ENCODE measurements at regions not wholly inside any gene's neighbourhood (a gene's known extent, or its start where the extent isn't known, plus 50 kb on each side); places are given as distances from the start of the nearest gene placed in this dataset.

DNA sequence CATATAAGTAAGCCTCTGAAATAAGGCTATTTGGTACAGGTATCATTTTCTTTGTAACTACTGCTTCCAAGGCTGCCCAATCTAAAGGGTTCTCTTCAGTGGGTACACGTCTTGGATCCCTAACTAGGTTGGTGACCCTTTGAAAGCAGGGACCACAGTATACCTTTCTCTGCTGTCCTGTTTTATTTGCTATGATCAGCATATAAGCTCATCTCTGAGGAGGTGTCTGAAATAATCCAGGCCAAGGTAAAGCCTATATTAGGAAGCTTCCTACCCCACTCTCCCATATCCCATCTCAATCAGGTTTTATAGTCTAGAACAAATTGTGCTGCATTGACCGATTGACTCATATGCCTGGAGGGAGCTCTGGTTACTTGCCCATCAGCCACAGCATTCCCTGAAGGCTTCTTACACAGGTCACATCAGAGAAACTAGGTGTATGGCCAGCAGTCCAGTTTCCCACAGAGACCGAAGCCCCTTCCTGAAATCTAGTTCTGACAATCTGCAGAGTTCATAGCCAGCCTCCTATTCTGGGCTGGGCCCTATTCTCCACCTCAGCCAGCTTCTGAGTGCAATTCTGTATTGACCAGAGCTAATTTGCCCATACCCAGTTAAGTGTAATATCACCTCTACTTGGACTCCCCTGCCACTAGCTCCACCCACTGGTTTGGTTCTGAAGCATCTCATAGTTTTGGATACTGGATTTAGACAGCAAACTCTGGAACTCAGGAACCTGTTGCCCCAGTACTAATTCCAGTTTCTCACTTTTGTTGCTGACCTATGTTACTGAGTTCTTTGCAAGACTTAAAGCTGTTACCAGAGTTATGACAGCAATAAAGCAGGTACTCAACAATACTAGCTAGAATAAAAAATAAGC lies 62.1 kb upstream of the ARHGAP20 start:
- Histone ChIP-seq H4K20me1 (ENCODE audit: low read depth, low read length) (no peaks in the 10 kb centered on the region), H3K9me2 (replicated peaks; ENCODE audit: insufficient read depth, low read length) (no peaks in the 10 kb centered on the region), H3K9me3 (ENCODE audit: insufficient read depth, low read length) (no peaks in the 10 kb centered on the region), H3K27ac (ENCODE audit: low read depth, low read length) (no peak overlapping the region), H3K79me2 (ENCODE audit: insufficient read depth, low read length) (no peaks in the 10 kb centered on the region), H3K4me3 (ENCODE audit: insufficient read depth, low read length, poor library complexity, severe bottlenecking) (no peak overlapping the region), H3K4me2 (ENCODE audit: low read depth, low read length, poor library complexity, severe bottlenecking) (no peak overlapping the region), H3K27me3 (ENCODE audit: low read length) (no peaks in the 10 kb centered on the region), H2AFZ (ENCODE audit: low read depth, low read length, severe bottlenecking) (no peak overlapping the region), H3K9ac (ENCODE audit: low read length) (no peak overlapping the region), H3F3A (ENCODE audit: insufficient read depth) (no peaks in the 10 kb centered on the region), H3K36me3 (ENCODE audit: low read length) (no peaks in the 10 kb centered on the region)
- TF ChIP-seq EZH2phosphoT487 (conservative IDR thresholded peaks at IDR 0.05; ENCODE audit: low read length): no peak
- TF ChIP-seq, protein P1, sequence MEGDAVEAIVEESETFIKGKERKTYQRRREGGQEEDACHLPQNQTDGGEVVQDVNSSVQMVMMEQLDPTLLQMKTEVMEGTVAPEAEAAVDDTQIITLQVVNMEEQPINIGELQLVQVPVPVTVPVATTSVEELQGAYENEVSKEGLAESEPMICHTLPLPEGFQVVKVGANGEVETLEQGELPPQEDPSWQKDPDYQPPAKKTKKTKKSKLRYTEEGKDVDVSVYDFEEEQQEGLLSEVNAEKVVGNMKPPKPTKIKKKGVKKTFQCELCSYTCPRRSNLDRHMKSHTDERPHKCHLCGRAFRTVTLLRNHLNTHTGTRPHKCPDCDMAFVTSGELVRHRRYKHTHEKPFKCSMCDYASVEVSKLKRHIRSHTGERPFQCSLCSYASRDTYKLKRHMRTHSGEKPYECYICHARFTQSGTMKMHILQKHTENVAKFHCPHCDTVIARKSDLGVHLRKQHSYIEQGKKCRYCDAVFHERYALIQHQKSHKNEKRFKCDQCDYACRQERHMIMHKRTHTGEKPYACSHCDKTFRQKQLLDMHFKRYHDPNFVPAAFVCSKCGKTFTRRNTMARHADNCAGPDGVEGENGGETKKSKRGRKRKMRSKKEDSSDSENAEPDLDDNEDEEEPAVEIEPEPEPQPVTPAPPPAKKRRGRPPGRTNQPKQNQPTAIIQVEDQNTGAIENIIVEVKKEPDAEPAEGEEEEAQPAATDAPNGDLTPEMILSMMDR (IDR thresholded peaks at IDR 0.05; ENCODE audit: insufficient read depth, low read length, poor library complexity, severe bottlenecking): no peak

DNA sequence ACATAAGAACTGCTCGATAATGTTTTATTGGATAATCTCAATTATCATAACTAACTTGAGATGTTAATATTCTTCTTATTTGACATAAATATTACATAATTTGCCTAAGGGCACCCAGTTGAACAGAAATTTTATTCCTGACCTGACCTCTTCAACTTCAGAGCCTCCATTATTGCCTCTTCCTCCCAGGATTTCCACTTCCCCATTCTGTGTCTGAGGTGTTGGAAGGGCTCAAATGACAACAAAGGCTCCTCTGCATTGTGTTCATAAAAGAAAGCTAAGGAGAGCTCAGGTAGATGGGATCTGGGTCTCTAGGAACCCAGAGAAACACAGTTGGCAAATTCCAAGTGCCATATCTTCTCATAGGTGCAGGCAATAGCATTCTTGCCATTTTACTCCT lies 61.2 kb upstream of the ARHGAP20 start:
- TF ChIP-seq EZH2phosphoT487 (conservative IDR thresholded peaks at IDR 0.05; ENCODE audit: low read length): no peak
- TF ChIP-seq, protein P1 (IDR thresholded peaks at IDR 0.05; ENCODE audit: insufficient read depth, low read length, poor library complexity, severe bottlenecking): no peak
- Histone ChIP-seq H3K9me2 (replicated peaks; ENCODE audit: insufficient read depth, low read length) (no peaks in the 10 kb centered on the region), H3K4me2 (ENCODE audit: low read depth, low read length, poor library complexity, severe bottlenecking) (no peak overlapping the region), H3F3A (ENCODE audit: insufficient read depth) (no peaks in the 10 kb centered on the region), H3K36me3 (ENCODE audit: low read length) (no peaks in the 10 kb centered on the region), H4K20me1 (ENCODE audit: low read depth, low read length) (no peaks in the 10 kb centered on the region), H3K27me3 (ENCODE audit: low read length) (no peaks in the 10 kb centered on the region), H3K4me3 (ENCODE audit: insufficient read depth, low read length, poor library complexity, severe bottlenecking) (no peak overlapping the region), H3K27ac (ENCODE audit: low read depth, low read length) (no peak overlapping the region), H2AFZ (ENCODE audit: low read depth, low read length, severe bottlenecking) (no peak overlapping the region), H3K79me2 (ENCODE audit: insufficient read depth, low read length) (no peaks in the 10 kb centered on the region), H3K9me3 (ENCODE audit: insufficient read depth, low read length) (no peaks in the 10 kb centered on the region), H3K9ac (ENCODE audit: low read length) (no peak overlapping the region)

DNA sequence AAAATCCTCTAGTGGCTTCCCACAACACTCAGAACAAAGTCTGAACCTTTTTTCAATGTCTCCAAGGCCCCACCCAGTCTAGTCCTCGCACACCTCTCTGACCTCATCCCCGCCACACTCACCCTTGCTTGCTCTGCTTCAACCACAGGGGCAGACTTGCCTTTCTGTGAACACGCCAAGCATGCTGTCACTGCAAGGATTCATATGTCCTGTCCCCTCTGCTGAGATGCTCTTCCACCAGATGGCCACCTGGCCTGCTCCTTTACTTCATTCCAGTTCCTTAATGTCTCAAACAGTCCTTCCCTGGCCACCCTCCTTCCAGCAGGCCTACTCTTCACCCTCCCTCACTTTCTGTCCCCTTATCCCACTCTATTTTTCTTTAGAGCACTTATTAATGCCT lies 60.6 kb upstream of the ARHGAP20 start:
- no peak overlapping the region for H2AFZ ChIP-seq (ENCODE audit: low read depth, low read length, severe bottlenecking)
- no peak overlapping the region for H3K9ac ChIP-seq (ENCODE audit: low read length)
- no peaks in the 10 kb centered on the region for H3K9me3 ChIP-seq (ENCODE audit: insufficient read depth, low read length)
- H4K20me1 ChIP-seq (ENCODE audit: low read depth, low read length): no peaks in the 10 kb centered on the region
- H3K9me2 ChIP-seq (replicated peaks; ENCODE audit: insufficient read depth, low read length): no peaks in the 10 kb centered on the region
- H3K27me3 ChIP-seq (ENCODE audit: low read length): no peaks in the 10 kb centered on the region
- H3K4me3 ChIP-seq (ENCODE audit: insufficient read depth, low read length, poor library complexity, severe bottlenecking): no peak overlapping the region
- no peaks in the 10 kb centered on the region for H3K79me2 ChIP-seq (ENCODE audit: insufficient read depth, low read length)
- no peak overlapping the region for H3K27ac ChIP-seq (ENCODE audit: low read depth, low read length)
- no peak for TF ChIP-seq EZH2phosphoT487 (conservative IDR thresholded peaks at IDR 0.05; ENCODE audit: low read length)
- TF ChIP-seq, protein P1 (IDR thresholded peaks at IDR 0.05; ENCODE audit: insufficient read depth, low read length, poor library complexity, severe bottlenecking): no peak
- H3F3A ChIP-seq (ENCODE audit: insufficient read depth): no peaks in the 10 kb centered on the region
- H3K36me3 ChIP-seq (ENCODE audit: low read length): no peaks in the 10 kb centered on the region
- no peak overlapping the region for H3K4me2 ChIP-seq (ENCODE audit: low read depth, low read length, poor library complexity, severe bottlenecking)
